ENCODE measurements at regions not wholly inside any gene's neighbourhood (a gene's known extent, or its start where the extent isn't known, plus 50 kb on each side); places are given as distances from the start of the nearest gene placed in this dataset.
"Not testable (repeated sequence)": the region's sequence is repeated elsewhere in the genome, so short reads cannot be mapped to it uniquely, and the experiment has no call there.

DNA sequence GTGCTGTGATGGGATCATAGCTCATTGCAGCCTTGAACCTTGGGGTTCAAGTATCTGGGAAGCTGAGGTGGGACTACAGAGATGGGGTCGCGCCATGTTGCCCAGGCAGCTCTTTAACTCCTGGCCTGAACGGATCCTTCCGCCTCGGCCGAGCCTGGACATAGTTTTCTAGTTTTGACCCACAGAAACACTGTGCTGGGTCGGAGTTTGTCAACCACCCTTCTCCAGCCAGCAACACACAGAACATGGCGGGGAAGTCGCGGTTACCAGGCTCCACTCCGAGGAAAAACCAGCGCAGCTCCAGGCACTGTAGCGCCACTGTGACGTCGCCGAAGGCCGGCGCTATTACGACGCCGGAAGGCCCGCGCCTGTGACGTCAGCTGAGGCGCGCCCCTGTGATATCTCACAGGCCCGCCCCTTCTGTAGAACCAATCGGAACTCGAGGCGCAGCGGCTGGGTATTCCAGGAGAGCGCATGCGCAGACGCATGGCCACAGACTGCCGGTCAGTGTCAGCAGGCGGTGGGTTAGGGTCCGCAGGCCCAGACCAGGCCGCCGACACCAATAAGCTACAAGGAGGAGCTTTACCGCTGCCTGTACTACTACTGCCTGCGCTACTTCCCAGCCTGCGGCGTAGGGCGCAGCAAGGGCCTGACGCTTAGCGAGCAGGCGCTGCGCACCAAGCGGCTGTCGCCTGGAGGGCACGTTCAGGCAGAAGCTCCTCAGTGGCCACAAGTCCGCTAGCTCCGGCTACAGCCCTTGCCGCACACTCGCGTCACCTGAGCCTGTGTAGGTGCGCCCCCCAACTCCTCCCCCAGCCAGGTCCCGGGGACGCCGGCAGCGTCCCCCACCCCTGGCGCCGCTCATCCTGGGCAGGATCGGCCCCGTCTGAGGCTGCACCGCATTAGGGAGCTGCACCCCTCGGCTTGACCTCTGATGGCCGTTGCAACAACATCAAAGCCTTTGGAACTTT lies 135.2 kb upstream of the KCTD7 start:
- peak; percentile 95 to 99 (median 97) for DNase-seq (ENCODE audit: extremely low read depth in 1 of 11, low read depth in 9 of 11, low spot score in 4 of 11)

GRCh38 chr7:66497346-66497745 lies 131.3 kb upstream of the KCTD7 start:
- no peak for DNase-seq (ENCODE audit: extremely low read depth in 1 of 11, low read depth in 9 of 11, low spot score in 4 of 11)

GRCh38 chr7:66500087-66500486 lies 128.6 kb upstream of the KCTD7 start:
- no peak for DNase-seq (ENCODE audit: extremely low read depth in 1 of 11, low read depth in 9 of 11, low spot score in 4 of 11)

GRCh38 chr7:66502230-66503035 lies 126.2 kb upstream of the KCTD7 start:
- no peak for DNase-seq (ENCODE audit: extremely low read depth in 1 of 11, low read depth in 9 of 11, low spot score in 4 of 11)

GRCh38 chr7:66503036-66503370 lies 125.7 kb upstream of the KCTD7 start:
- DNase-seq (ENCODE audit: extremely low read depth in 1 of 11, low read depth in 9 of 11, low spot score in 4 of 11) = no peak

- no peak for DNase-seq (ENCODE audit: extremely low read depth in 1 of 11, low read depth in 9 of 11, low spot score in 4 of 11)
Observed at GRCh38 chr7:66503551-66504031, 125.1 kb upstream of the KCTD7 start.

DNA sequence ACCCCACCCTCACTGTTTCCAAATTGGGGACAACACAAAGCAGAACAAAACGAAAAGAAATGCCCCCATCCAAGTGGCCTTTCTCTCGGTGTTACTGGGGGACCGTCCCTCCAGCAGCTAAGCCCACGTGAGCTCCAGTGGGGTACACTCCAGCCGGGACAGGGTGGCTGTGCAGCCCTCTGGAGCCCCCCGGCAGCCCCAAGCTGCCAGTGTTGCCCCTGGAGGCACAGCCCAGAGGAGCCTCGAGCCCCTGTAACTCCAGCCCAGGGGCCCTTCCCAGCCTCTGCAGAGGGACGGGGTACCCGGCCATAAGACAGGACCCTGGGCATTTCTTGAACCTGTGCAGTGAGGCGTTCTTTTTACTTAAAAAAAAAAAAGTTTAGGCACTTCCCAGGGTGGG lies 124.5 kb upstream of the KCTD7 start:
- DNase-seq (ENCODE audit: extremely low read depth in 1 of 11, low read depth in 9 of 11, low spot score in 4 of 11) = no peak

- DNase-seq (ENCODE audit: extremely low read depth in 1 of 11, low read depth in 9 of 11, low spot score in 4 of 11) = no peak
Observed at GRCh38 chr7:66505009-66505408, 123.7 kb upstream of the KCTD7 start.

DNA sequence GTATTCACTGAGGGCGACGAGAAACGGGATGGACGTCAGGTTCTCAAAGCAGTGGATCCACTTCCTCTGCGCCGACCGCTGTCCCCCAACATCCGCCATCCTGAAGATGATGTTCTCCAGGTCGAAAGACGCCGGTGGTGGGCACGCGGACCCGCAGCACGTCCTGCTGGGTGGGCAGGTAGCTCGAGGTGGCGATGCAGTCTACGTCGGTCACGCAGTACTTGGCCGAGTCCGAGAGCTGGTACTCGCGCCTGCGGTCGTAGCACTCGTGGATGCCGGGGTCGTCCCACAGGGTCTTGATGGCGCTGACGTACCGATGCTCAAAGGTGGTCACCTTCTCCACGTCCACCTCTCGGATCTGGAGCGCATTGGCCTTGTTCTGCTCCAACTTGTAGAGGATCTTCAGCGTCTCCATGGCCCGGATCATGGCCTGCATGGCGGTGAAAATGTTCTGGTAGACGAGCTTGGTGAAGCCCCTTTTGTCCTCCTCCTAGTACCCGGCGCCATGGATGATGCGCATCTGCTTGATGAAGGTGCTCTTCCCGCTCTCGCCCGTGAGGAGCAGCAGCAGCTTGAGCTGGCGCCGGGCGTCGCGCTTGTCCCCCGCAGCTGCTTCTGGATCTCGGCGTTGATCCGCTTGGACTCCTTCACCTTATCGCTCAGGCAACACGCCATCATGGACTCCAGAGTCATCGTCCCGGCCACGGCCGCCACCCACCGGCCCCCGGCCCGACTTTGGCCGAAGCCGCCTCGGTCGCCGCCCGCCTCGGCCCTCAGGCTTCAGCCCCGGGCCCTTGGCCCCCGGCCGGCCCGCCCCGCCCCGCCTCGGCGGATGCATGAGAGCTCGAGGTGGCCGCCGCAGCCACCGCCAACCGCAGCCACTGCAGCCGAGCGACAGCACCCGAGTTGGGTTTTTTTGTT lies 122.9 kb upstream of the KCTD7 start:
- DNase-seq (ENCODE audit: extremely low read depth in 1 of 11, low read depth in 9 of 11, low spot score in 4 of 11) = no peak

DNA sequence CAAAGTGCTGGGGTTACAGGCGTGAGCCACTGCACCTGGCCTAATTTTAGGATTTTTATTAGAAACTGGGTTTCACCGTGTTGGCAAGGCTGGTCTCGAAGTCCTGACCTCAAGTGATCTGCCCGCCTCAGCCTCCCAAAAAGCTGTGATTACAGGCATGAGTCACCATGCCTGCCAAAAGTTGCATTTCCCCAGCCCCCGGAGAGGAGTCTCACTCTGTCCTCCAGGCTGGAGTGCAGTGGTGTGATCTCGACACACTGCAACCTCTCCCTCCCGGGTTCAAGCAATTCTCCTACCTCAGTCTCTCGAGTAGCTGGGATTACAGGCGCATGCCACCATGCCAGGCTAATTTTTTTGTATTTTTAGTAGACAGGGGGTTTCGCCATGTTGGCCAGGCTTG lies 122.0 kb upstream of the KCTD7 start:
- DNase-seq (ENCODE audit: extremely low read depth in 1 of 11, low read depth in 9 of 11, low spot score in 4 of 11) = not testable (repeated sequence)

- DNase-seq (ENCODE audit: extremely low read depth in 1 of 11, low read depth in 9 of 11, low spot score in 4 of 11) = no peak
Observed at GRCh38 chr7:66507764-66508296, 120.9 kb upstream of the KCTD7 start.

DNA sequence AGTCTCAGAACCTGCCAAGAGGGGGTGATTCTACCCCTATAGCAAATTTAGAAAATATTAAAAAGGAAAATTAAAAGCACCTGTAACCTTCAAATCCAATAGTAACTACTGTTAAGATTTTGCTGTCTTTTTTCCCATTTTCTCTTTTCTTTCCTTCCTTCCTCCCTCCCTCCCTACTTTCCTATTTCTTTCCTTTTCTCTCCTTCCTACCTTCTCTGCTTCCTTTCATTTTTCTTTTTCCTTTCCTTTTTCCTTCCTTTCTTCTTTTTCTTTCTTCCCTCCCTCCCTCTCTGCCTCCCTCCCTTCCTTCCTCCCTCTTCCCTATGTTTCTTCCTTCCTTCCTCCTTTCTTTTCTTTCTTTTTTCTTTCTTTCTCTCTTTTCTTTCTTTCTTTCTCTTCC lies 120.2 kb upstream of the KCTD7 start:
- no peak for DNase-seq (ENCODE audit: extremely low read depth in 1 of 11, low read depth in 9 of 11, low spot score in 4 of 11)

GRCh38 chr7:66514050-66514449 lies 114.6 kb upstream of the KCTD7 start:
- no peak for DNase-seq (ENCODE audit: extremely low read depth in 1 of 11, low read depth in 9 of 11, low spot score in 4 of 11)

- no peak for DNase-seq (ENCODE audit: extremely low read depth in 1 of 11, low read depth in 9 of 11, low spot score in 4 of 11)
Observed at GRCh38 chr7:66517212-66517909, 111.3 kb upstream of the KCTD7 start.

DNA sequence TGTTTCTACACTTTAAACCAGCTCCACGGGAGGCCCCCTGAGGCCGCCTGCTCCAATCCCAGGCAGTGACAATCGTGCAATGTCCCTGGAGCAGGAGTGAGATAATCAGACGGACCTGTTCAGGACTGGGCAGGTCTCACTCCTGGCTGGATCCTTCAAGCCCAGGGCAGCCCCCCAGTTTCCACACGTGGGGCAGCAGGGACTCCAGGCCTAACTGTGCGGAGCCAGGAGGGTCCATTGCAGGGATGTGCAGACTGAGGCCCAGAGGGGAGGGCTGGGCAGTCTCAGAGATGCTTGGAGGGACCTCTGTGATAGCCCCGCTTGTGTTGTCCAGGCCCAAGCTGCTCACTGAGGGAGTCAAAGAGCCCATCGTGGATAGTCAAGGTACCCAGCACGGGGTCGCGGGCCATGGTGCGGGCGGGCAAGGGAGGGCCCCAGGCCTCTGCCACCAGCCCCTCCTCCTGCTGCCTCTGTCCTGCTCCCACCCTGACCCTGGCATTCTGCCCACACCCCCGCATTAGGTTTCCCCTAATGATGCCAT lies 110.5 kb upstream of the KCTD7 start:
- DNase-seq (ENCODE audit: extremely low read depth in 1 of 11, low read depth in 9 of 11, low spot score in 4 of 11) = no peak

DNA sequence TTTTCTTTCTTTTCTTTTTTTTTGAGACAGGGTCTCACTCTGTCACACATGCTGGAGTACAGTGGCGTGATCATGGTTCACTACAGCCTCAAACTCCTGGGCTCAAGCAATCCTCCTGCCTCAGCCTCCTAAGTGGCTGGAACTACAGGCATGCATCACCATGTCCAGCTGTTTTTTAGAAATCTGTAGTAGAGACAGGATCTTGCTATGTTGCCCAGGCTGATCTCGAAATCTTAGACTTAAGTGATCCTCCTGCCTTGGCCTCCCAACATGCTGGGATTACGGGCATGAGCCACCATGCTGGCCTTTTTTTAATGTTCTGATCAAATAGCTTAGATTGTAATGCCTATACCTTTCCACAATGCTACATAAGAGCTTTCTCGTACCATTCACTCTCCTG lies 107.0 kb upstream of the KCTD7 start:
- DNase-seq (ENCODE audit: extremely low read depth in 1 of 11, low read depth in 9 of 11, low spot score in 4 of 11) = no peak

GRCh38 chr7:66522518-66522917 lies 106.2 kb upstream of the KCTD7 start:
- no peak for DNase-seq (ENCODE audit: extremely low read depth in 1 of 11, low read depth in 9 of 11, low spot score in 4 of 11)

- no peak for DNase-seq (ENCODE audit: extremely low read depth in 1 of 11, low read depth in 9 of 11, low spot score in 4 of 11)
Observed at GRCh38 chr7:66523409-66523808, 105.3 kb upstream of the KCTD7 start.
